ENCODE measurements at regions not wholly inside any gene's neighbourhood (a gene's known extent, or its start where the extent isn't known, plus 50 kb on each side); places are given as distances from the start of the nearest gene placed in this dataset.

DNA sequence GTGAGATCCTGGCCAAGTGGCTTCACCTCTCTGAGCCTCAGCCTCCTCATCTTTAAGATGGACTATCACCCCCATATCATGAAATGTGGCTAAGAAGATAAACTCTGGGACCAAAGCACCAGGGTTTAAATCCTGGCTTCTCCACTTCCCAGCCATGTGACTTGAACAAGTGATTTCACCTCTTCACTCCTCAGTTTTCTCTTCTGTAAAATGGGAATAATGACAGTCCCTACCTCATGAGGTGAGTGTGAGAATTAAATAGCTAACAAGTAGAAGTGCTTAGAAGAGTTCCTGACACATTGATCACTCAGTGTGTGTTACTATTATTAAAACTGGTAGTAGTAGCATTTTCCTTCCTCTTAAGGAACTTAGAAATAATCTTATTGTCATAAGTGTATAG lies 516.9 kb upstream of the SULF2 start:
- Mint-ChIP-seq H3K9me3 (no peaks in the 10 kb centered on the region), H3K36me3 (no peaks in the 10 kb centered on the region), H3K27me3 (peaks cover 13% of the 10 kb centered on the region), H3K4me3 (no peak overlapping the region), H3K4me1 (ENCODE audit: low read depth) (no peaks in the 10 kb centered on the region), H3K27ac (no peak overlapping the region)
- CTCF ChIA-PET, result no interaction called here
- DNase-seq, result no peak
- POLR2A ChIA-PET, result no interaction called here
- intact Hi-C loops (cut with micrococcal nuclease), result no loop called here

DNA sequence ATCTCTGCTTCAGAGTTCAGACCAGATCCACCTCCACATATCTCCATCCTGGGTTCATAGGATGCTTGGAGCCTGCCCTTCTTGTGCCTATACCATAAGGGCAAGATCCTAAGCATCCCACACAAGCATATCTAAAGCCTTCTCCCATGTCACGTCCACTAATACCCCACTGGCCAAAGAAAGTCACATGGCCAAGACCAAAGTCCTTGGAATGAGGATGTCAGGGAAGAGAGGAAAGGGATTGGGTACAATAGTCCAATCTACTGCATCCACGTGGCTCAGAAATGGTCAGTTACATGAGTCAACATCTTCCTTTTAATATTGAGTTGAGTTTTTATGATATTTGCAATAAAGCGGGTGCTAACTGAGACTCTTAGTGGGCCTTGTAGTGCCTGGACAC lies 515.9 kb upstream of the SULF2 start:
- no peak overlapping the region for H3K4me3 Mint-ChIP-seq
- H3K4me1 Mint-ChIP-seq (ENCODE audit: low read depth), result no peaks in the 10 kb centered on the region
- no peaks in the 10 kb centered on the region for H3K9me3 Mint-ChIP-seq
- ChIA-PET POLR2A (no interaction called here), CTCF (no interaction called here)
- intact Hi-C loops (cut with micrococcal nuclease), result no loop called here
- no peak overlapping the region for H3K27ac Mint-ChIP-seq
- H3K36me3 Mint-ChIP-seq, result no peaks in the 10 kb centered on the region
- no peak for DNase-seq
- H3K27me3 Mint-ChIP-seq, result peaks cover 13% of the 10 kb centered on the region

- no peaks in the 10 kb centered on the region for H3K9me3 Mint-ChIP-seq
- intact Hi-C loops (cut with micrococcal nuclease), result no loop called here
- no peak for DNase-seq
- no peaks in the 10 kb centered on the region for H3K36me3 Mint-ChIP-seq
- H3K27ac Mint-ChIP-seq, result no peak overlapping the region
- peaks cover 13% of the 10 kb centered on the region for H3K27me3 Mint-ChIP-seq
- CTCF ChIA-PET, result no interaction called here
- no peak overlapping the region for H3K4me3 Mint-ChIP-seq
- H3K4me1 Mint-ChIP-seq (ENCODE audit: low read depth), result no peaks in the 10 kb centered on the region
- POLR2A ChIA-PET, result no interaction called here
Measured at GRCh38 chr20:48300529-48300928, 515.2 kb upstream of the SULF2 start.

DNA sequence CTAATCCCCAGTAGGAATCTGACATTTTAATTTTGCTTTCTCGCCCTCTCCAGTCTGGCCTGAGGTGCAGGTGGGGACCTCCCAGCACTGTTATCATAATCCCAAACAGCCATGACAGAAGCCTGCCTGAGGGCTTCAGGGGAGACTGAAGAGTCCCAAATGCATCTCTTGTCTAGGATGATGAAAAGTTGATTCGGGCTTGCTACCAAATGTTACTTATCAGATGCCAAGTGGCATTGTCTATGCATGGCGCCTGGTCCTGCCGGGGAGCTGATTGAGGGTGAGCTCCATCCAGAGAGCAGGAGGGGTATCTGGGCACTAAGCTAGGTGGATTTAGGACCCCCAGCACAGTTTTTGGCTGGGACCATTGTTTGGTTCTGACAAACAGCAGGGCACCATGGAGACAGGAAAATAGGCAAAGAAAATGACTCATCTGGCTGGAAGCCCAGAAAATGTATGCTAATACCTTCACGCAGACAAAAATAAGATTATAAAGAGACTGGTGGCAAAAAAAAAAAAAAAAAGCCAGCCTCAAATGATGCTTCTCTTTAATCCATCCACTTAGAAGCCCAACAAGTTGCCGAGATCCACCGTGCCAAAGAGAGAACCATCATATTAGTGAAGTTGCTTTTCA lies 513.7 kb upstream of the SULF2 start:
- no peaks in the 10 kb centered on the region for H3K36me3 Mint-ChIP-seq
- CTCF ChIA-PET, result no interaction called here

GRCh38 chr20:48298433-48298832 lies 513.2 kb upstream of the SULF2 start:
- no peak overlapping the region for H3K27ac Mint-ChIP-seq
- no peak for DNase-seq
- CTCF ChIA-PET, result no interaction called here
- H3K27me3 Mint-ChIP-seq, result peaks cover 9% of the 10 kb centered on the region
- no peak overlapping the region for H3K4me3 Mint-ChIP-seq
- H3K4me1 Mint-ChIP-seq (ENCODE audit: low read depth), result no peaks in the 10 kb centered on the region
- no peaks in the 10 kb centered on the region for H3K36me3 Mint-ChIP-seq
- POLR2A ChIA-PET, result no interaction called here
- intact Hi-C loops (cut with micrococcal nuclease), result no loop called here
- no peaks in the 10 kb centered on the region for H3K9me3 Mint-ChIP-seq

More for the DNA sequence above, 513.7 kb upstream of the SULF2 start:
- peaks cover 9% of the 10 kb centered on the region for H3K27me3 Mint-ChIP-seq
- H3K4me3 Mint-ChIP-seq, result no peak overlapping the region
- DNase-seq, result no peak
- POLR2A ChIA-PET, result no interaction called here
- no peaks in the 10 kb centered on the region for H3K4me1 Mint-ChIP-seq (ENCODE audit: low read depth)
- intact Hi-C loops (cut with micrococcal nuclease), result no loop called here
- H3K27ac Mint-ChIP-seq, result no peak overlapping the region
- H3K9me3 Mint-ChIP-seq, result no peaks in the 10 kb centered on the region

DNA sequence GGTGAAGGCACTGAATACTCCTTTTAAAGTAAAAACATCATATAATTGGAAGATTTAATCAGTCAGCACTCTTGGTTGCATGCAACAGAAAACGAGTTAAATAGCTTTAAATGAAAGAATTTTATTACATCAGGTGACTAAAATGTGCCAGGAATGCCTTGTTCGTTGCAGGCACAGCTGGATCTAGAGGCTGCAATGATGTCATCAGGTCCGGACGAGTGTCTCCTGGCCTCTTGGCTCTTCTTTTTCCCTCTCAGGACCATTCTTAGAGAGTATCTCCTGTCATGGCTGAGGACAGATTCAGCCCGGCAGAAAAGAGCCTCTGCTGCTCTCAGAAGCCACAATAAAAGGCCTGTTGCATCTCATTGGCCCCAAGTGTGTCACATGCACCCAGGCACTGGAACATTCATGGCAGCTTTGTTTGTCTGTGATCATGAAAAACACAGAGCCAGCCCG lies 510.7 kb upstream of the SULF2 start:
- no peak overlapping the region for H3K27ac Mint-ChIP-seq
- ChIA-PET CTCF (no interaction called here), POLR2A (no interaction called here)

GRCh38 chr20:48295445-48295903 lies 510.2 kb upstream of the SULF2 start:
- Mint-ChIP-seq H3K36me3 (no peaks in the 10 kb centered on the region), H3K27me3 (peaks cover 8% of the 10 kb centered on the region), H3K4me1 (ENCODE audit: low read depth) (no peaks in the 10 kb centered on the region), H3K9me3 (no peaks in the 10 kb centered on the region), H3K27ac (no peak overlapping the region), H3K4me3 (no peak overlapping the region)
- no peak for DNase-seq
- ChIA-PET POLR2A (no interaction called here), CTCF (no interaction called here)
- intact Hi-C loops (cut with micrococcal nuclease), result no loop called here

More for the DNA sequence above, 510.7 kb upstream of the SULF2 start:
- Mint-ChIP-seq H3K4me3 (no peak overlapping the region), H3K9me3 (no peaks in the 10 kb centered on the region), H3K27me3 (peaks cover 8% of the 10 kb centered on the region), H3K4me1 (ENCODE audit: low read depth) (no peaks in the 10 kb centered on the region), H3K36me3 (no peaks in the 10 kb centered on the region)
- intact Hi-C loops (cut with micrococcal nuclease), result no loop called here
- no peak for DNase-seq

DNA sequence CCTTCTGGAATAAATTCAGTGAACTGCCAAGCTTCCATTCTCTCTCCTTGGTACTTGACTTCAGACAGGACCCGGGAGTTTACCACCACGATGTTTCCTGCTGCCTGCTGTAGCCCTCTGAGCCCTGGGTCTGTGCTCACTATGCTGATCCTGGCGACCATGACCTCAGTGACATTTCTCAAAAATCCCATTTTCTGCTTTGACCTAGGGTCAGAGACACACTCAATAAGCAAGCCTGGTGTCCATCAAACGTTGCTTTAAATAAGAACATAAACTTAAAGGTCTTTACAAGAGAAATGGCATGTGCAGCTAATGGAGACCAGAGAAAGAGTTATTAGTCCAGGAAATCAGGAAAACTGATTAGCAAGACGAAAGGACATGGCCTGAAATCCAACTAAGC lies 509.7 kb upstream of the SULF2 start:
- DNase-seq, result no peak
- H3K4me1 Mint-ChIP-seq (ENCODE audit: low read depth), result no peaks in the 10 kb centered on the region
- no peak overlapping the region for H3K4me3 Mint-ChIP-seq
- intact Hi-C loops (cut with micrococcal nuclease), result no loop called here
- H3K9me3 Mint-ChIP-seq, result no peaks in the 10 kb centered on the region
- H3K27ac Mint-ChIP-seq, result no peak overlapping the region
- no peaks in the 10 kb centered on the region for H3K36me3 Mint-ChIP-seq
- ChIA-PET CTCF (no interaction called here), POLR2A (no interaction called here)
- peaks cover 6% of the 10 kb centered on the region for H3K27me3 Mint-ChIP-seq

DNA sequence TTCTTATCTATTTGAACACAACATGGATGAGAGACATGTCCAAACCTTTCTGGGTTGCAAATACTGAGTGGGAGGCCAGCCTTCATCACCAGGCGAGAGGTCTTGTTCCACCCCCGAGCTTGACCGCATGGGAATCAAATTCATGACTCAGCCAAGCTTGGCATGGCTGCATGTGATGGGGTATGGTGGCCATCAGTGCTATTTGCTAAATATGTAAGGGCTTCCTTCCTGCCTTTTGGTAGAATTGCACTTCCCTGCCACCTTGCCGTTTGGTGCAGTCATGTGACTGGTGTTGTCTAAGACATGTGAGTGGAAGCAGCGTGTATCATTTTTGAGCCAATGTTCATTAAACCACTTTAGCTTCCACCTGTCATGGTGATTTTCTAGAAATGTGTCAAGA lies 508.9 kb upstream of the SULF2 start:
- H3K36me3 Mint-ChIP-seq, result no peaks in the 10 kb centered on the region
- H3K27ac Mint-ChIP-seq, result no peak overlapping the region
- no peaks in the 10 kb centered on the region for H3K4me1 Mint-ChIP-seq (ENCODE audit: low read depth)
- no peaks in the 10 kb centered on the region for H3K9me3 Mint-ChIP-seq
- no peak overlapping the region for H3K4me3 Mint-ChIP-seq
- DNase-seq, result no peak
- intact Hi-C loops (cut with micrococcal nuclease), result no loop called here
- POLR2A ChIA-PET, result no interaction called here
- CTCF ChIA-PET, result no interaction called here
- peaks cover 6% of the 10 kb centered on the region for H3K27me3 Mint-ChIP-seq

DNA sequence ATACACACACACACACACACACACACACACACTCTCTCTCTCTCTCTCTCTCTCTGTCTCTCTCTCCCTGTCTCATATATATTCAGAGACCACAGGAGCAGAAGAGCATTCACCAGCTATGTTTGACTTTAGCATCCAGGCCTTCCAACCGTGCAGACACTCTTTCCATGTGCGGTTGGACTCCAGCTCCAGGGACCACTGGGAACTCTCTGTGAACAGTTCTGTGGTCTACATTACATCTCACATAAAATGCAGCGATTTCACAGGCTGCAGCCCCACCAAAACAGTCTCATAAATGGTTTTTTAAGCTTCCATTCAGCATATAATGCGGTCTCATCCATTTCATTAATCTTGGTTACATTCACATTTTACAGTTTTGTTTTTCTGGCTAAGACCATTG lies 508.4 kb upstream of the SULF2 start:
- Mint-ChIP-seq H3K4me3 (no peak overlapping the region), H3K27ac (no peak overlapping the region), H3K27me3 (peaks cover 8% of the 10 kb centered on the region), H3K4me1 (ENCODE audit: low read depth) (no peaks in the 10 kb centered on the region), H3K9me3 (no peaks in the 10 kb centered on the region), H3K36me3 (no peaks in the 10 kb centered on the region)
- no peak for DNase-seq
- intact Hi-C loops (cut with micrococcal nuclease), result no loop called here
- POLR2A ChIA-PET, result no interaction called here
- CTCF ChIA-PET, result no interaction called here

DNA sequence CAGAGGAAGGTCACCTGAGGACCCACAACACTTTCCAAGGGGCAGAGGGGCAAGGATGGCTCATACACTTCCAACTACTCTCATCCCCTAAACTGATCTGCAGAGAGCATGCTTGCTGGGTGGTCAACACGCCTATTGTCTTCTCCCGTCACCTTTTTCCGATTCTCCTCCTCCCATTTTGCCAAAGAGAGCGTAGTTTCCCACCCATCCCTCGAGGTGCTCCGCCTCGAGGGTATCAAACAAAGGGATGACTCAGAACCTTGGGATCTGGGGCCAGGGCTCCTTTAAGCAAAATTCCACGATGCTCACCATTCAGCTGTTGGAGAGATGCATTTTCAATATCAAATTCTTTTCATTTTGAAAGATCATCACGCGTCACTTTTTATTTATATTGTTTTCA lies 507.5 kb upstream of the SULF2 start:
- DNase-seq, result no peak
- intact Hi-C loops (cut with micrococcal nuclease), result no loop called here
- no peak overlapping the region for H3K27ac Mint-ChIP-seq
- POLR2A ChIA-PET, result no interaction called here
- no peaks in the 10 kb centered on the region for H3K4me1 Mint-ChIP-seq (ENCODE audit: low read depth)
- no peaks in the 10 kb centered on the region for H3K36me3 Mint-ChIP-seq
- CTCF ChIA-PET, result no interaction called here
- no peak overlapping the region for H3K4me3 Mint-ChIP-seq
- no peaks in the 10 kb centered on the region for H3K9me3 Mint-ChIP-seq
- peaks cover 11% of the 10 kb centered on the region for H3K27me3 Mint-ChIP-seq

GRCh38 chr20:48291896-48292295 lies 506.6 kb upstream of the SULF2 start:
- Mint-ChIP-seq H3K4me1 (ENCODE audit: low read depth) (no peaks in the 10 kb centered on the region), H3K9me3 (no peaks in the 10 kb centered on the region), H3K4me3 (no peak overlapping the region), H3K36me3 (no peaks in the 10 kb centered on the region), H3K27me3 (peaks cover 11% of the 10 kb centered on the region), H3K27ac (no peak overlapping the region)
- no peak for DNase-seq
- intact Hi-C loops (cut with micrococcal nuclease), result no loop called here
- ChIA-PET CTCF (no interaction called here), POLR2A (no interaction called here)

DNA sequence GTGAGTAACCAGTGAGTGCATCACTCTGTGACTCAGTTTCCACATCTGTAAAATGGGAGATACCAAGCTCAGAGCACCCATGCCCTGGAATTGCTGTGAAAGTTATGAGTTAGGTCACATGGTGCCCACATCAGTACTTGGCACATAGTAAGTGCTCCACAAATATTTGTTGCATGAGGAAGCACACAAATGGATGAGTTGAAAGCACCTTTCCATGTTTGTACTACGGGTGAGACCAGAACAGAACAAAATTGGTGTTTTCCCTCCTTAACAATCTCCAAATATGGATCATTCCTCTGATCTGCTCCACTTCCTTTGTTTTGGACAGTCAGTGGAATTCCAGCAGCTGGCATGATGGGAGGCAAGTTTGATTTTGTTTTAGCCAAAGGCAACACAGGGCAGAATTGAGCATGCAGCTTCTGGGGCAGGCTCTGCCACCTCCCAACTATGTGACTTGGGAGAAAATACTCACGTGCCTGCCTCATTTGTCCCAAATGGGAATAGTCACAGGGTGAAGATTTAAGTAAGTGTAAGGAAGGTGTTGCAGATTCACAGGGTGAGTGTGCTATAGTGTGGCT lies 503.7 kb upstream of the SULF2 start:
- intact Hi-C loops (cut with micrococcal nuclease), result no loop called here
- Mint-ChIP-seq H3K4me1 (ENCODE audit: low read depth) (no peaks in the 10 kb centered on the region), H3K36me3 (no peaks in the 10 kb centered on the region), H3K9me3 (no peaks in the 10 kb centered on the region), H3K4me3 (no peak overlapping the region), H3K27ac (no peak overlapping the region), H3K27me3 (peaks cover 12% of the 10 kb centered on the region)
- POLR2A ChIA-PET, result no interaction called here
- CTCF ChIA-PET, result no interaction called here
- no peak for DNase-seq

All from activated CD4-positive, alpha-beta memory T cell treated with anti-CD3 and anti-CD28 coated beads for 36 hours (primary cell).